ENCODE measurements at regions not wholly inside any gene's neighbourhood (a gene's known extent, or its start where the extent isn't known, plus 50 kb on each side); places are given as distances from the start of the nearest gene placed in this dataset.
"Not testable (repeated sequence)": the region's sequence is repeated elsewhere in the genome, so short reads cannot be mapped to it uniquely, and the experiment has no call there.

DNA sequence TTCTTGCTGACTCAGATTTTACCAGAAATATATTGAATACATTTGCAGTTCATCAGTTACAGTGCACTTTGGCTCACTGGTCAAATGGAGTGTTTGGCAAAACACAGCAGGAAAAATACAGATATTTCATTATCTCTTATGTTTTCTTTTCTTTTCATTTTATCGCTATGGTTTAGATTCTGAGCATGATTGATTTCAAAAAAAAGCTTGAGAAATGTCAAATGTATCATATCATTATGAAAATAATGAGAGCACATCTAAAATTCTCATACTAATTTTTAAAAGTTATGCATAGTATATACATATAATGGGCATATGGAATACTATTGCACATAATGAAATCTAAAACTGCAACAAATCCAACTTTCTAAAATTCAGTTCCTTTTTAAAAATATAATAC, 593.8 kb upstream of the PCDH7 start:
- DNase-seq (ENCODE audit: low read depth in 2 of 2) = no peak

DNA sequence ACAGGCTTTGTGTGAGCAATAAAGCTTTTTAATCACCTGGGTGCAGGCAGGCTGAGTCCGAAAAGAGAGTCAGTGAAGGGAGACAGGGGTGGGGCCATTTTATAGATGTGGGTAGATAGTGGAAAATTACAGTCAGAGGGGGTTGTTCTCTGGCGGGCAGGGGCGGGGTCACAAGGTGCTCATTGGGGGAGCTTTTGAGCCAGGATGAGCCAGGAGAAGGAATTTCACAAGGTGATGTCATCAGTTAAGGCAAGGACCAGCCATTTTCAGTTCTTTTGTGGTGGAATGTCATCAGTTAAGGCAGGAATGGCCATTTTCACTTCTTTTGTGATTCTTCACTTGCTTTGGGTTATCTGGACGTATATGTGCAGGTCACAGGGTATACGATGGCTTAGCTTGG, 571.3 kb upstream of the PCDH7 start:
- not testable (repeated sequence) for DNase-seq (ENCODE audit: low read depth in 2 of 2)

DNA sequence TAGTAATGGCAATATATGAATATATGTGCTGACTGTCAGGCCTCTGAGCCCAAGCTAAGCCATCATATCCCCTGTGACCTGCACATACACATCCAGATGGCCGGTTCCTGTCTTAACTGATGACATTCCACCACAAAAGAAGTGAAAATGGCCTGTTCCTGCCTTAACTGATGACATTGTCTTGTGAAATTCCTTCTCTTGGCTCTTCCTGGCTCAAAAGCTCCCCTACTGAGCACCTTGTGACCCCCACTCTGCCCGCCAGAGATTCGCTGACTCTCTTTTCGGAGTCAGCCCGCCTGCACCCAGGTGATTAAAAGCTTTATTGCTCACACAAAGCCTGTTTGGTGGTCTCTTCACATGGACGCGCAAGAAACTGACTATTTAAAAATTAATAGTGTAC, 570.6 kb upstream of the PCDH7 start:
- DNase-seq (ENCODE audit: low read depth in 2 of 2) = not testable (repeated sequence)

DNA sequence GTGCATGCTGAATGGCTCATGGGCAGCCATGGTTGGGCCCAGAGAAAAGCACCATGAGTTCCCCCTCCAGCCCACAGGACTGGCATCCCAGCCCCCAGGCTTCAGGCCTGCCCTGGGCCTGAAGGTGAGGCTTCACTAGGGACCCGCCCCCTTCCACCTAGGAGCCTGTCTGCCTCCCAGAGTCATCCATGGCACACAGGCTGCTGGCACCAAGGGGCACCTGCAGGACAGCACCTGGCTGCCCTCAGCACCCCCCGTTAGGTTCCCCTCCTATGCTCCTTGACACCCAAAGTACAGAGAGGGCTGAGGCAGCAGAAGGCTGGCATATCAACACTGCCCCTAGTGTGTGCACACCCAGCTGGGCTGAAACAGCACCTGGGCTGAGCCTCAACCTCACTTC, 566.7 kb upstream of the PCDH7 start:
- no peak for DNase-seq (ENCODE audit: low read depth in 2 of 2)

DNA sequence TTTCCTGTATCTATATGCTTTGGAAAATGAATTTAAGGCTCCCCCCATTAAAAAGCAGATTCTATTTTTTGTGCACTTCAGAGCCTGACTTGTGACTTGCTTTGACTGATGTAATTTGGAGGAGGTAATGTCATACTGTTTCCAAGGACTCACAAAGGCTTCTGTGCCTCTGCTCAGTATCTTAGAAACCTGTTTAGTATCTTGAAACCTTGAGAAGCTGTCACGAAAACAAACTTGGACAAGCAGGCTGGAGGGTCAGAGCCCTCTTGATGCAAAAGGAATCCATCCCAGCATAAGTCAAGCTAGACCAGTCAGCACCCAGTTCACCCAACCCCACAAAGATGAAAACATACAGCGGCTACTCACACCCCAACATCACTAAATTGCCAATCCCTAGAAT, 560.0 kb upstream of the PCDH7 start:
- no peak for DNase-seq (ENCODE audit: low read depth in 2 of 2)

DNA sequence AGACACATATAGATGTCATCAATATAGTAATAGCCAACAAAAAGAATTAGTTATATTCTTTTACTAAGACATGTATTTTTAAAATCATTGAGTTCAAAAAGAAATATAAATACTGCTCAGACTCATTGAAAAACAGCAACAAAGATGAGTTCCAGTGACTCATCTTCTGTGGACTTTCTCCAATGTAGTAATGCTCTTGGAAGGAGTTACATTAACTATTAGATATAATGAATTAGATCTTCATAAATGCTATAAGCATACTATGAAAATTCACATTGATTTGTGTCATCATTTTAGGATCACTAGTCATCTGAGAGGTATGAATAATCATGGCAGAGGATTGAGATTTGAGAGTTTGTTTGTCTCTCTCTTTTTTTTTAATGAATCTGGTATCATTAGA, 547.8 kb upstream of the PCDH7 start:
- DNase-seq (ENCODE audit: low read depth in 2 of 2) = no peak

DNA sequence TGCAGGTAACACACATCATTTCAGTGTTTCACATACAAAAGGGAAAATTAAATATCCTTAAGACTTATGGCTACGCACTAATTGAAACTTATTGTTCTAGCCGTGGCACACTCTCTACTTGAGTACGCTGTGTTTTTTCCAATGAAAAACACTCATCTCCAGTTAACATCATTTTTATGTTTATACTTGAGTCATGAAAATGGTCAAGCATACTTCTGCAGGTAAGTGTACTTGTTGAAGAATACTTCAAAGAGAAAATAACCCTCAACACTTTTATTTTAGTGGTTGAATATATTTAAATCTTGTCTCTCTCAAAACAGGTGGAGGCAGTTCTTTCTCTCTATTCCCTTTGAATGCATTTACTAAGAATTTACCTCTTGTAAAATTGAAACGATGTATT, 538.7 kb upstream of the PCDH7 start:
- DNase-seq (ENCODE audit: low read depth in 2 of 2) = no peak

DNA sequence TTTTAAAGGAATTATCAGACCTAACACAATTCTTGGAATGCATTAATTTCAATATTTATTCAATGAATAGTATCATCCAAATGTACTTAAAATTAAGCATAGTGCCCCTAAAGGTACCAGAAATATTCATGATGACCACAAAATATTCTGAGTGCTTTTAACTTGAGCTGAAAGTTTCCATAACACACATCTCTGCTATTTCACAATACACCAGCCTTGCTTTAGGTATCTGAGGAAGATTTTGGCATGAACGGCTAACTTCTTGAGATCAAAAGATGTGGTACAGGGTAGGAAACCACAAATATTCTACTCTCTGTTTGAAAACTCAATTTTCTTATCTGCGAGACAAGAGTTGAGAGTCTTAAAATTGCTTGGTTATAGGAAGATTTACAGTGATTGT, 538.3 kb upstream of the PCDH7 start:
- DNase-seq (ENCODE audit: low read depth in 2 of 2) = no peak

DNA sequence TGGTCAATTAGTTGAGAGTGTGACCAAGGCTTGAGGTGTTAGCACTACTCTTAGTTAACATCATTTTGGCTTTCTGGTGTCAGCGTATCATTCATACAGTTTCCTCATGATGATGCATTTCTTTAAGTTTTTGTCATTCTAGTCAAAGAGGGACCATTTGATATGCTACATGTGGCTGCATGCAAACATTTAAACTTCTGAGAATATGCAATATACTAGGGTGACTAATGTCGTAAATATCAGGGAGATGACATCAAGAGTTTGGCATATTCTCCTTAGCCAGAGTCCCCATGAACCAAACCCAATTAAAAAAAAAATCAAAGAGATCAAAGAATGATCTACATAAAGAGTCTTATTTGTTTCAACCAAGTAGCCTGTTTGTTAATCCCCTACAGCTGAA, 537.4 kb upstream of the PCDH7 start:
- DNase-seq (ENCODE audit: low read depth in 2 of 2) = no peak

DNA sequence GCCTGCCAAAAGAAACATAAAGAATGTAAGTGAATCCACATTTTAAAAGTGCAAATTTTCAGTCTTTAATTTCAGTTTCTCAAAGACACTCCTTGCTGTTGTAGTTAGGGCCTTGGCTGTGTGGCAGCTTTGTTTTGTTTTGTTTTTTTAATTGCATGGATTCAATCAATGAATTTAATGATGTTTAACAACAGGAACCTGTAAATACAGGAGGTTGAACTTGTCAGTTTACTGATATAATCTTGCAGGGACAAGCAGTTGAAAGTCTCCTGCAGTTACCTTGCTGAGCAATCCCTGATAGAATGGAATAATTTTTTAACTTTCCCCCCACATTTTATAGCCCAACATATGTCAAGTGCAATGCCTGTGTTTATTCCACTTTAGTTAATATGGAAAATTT, 528.3 kb upstream of the PCDH7 start:
- no peak for DNase-seq (ENCODE audit: low read depth in 2 of 2)

DNA sequence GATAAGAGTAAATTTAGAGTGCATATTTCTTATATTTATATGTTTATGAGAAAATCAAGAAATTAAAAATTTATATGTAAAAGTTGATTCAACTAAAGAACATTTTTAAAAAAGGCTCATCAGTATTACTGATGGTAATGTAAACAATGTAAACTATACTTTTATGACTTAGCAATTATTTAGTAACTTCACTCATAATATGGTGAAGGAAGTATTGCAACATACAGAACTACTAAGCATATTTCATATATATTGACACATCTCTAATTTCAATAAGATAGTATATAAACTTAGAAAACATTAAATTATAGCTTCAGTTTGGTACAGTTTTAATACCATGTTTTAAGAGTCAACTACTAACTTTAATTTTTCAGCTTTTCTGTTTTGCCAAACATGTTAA, 512.8 kb upstream of the PCDH7 start:
- no peak for DNase-seq (ENCODE audit: low read depth in 2 of 2)

DNA sequence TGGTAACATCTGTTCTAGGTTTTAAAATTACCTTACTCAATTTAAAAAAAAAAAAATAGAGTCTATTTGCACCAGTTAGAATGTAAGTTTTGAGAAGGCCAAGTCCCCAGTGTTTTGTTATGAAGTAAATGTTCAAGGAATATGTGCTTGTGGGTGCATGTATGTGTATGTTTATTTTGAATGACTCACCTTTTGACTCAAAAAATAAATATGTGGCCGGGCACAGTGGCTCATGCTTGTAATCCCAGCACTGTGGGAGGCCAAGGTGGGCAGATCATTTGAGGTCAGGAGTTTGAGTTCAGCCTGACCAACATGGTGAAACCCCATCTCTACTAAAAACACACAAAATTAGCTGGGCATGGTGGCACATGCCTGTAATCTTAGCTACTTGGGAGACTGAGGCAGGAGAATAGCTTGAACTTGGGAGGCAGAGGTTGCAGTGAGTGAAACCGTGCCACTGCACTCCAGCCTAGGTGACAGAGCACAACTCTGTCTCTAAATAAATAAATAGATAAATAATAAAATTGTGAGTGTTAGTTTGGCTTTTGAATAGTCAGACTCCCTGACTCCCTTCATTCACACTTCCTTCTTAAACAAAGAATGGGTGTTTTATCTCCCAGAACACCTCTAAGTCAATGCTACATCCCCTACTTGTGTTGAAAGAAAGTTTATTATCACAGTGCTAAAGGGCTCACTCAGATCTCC, 511.3 kb upstream of the PCDH7 start:
- DNase-seq (ENCODE audit: low read depth in 2 of 2) = no peak

DNA sequence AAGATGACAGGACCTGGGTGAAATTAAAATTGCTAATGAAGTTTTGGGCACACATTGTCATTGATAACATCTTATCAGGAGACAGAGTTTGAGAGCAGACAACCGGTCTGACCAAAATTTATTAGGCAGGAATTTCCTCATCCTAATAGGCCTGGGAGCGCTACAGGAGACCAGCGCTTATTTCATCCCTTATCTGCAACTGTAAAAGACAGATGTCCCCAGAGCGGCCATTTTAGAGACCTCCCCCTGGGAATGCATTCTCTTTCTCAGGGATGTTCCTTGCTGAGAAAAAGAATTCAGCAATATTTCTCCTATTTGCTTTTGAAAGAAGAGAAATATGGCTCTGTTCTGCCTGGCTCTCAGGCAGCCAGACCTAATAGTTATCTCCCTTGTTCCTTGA, 504.2 kb upstream of the PCDH7 start:
- DNase-seq (ENCODE audit: low read depth in 2 of 2) = not testable (repeated sequence)

DNA sequence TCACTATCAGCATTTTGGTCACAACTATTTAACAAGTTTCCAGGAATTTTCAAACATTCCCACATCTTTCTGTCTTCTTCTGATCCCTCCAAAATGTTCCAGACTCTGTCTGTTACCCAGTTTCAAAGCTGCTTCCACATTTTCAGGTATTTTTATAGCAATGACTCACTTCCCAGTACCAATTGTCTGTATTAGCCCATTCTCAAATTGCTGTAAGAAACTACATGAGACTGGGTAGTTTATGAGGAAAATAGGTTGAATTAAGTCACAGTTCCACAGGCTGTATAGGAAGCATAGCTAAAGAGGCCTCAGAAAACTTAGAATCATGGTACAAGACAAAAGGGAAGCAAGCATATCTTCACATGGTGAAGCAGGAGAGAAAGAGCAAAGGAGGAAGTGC, 475.0 kb upstream of the PCDH7 start:
- DNase-seq (ENCODE audit: low read depth in 2 of 2) = no peak

DNA sequence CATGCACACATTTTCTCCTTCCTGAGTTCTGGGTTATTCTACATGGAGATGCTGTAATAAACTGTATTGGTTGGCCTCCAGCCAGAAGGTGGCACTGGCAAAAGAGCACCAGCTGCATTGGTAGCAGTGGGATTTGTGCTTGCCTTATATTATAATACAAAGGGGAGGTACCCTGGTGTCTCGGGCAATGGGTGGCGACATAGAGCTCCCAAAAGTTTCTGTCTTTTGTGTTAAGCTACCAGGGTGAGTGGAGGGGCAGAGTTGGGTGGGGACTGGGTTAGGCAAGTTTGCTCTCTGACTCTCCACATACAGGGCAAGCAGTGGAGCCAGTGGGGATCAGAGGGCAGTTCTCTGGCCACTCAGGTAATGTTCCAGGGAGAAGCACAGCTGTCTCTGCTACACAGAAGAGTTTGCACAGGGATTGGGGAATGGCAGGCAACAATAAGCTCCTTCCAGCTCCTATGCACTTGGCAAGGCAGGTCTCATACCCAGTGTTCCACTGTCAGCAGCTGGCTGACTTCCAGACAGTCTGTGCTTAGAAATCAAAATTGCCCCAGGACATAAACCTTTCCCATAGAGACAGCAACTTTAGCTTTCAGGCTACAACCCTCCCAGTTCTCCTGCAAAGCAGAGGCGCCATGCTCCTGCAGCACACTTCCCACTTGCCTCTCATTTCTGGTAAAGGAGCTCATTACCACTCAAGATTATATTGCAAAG, 463.9 kb upstream of the PCDH7 start:
- DNase-seq (ENCODE audit: low read depth in 2 of 2) = no peak

DNA sequence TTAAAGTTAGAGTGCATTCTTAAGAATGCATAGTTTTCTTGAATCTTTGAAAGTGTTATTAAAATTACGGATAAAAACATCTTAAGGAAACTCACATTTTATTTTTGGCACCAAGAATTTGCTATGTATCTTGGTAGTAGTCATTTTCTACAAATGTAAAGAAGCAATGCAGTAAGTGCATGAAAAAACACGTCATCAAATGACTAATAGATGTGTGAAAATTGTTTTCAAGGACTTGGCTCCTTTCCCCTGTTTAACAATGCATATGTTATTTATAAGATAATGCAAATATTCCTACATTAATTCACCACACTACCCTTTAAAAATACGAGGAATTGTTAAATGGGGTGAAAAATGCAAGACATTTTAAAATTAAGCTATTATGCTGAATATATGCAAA, 461.2 kb upstream of the PCDH7 start:
- DNase-seq (ENCODE audit: low read depth in 2 of 2) = no peak

DNA sequence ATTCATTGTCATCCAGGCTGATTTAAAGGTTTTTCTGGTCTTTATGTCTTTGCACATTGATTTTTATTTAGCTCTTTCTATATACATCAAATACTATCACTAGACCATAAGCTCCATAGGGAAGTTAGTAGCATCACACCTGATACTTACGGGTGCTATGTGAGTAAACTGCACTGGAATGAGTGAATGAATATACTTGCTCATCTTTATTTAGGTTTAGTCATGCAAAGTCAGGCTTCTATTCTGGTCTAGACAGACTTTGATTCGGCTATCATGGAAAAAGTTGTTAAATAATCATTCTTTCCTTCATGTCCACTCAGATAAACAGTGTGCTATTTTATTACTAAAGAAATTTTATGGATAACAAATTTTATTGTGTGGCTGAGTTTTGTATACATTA, 457.8 kb upstream of the PCDH7 start:
- no peak for DNase-seq (ENCODE audit: low read depth in 2 of 2)

DNA sequence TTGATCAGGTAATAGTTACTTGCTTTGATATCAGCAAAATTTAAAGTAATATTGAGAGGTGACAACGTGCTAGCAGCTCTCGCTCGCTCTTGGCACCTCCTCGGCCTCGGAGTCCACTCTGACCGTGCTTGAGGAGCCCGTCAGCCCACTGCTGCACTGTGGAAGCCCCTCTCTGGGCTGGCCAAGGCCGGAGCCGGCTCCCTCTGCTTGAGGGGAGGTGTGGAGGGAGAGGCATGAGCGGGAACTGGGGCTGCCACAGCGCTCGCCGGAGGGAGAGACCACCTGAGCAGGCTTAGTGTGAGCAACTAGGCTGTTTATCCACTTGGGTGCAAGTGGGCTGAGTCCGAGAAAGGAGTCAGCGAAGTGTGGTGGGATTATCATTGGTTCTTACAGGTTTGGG, 455.7 kb upstream of the PCDH7 start:
- DNase-seq (ENCODE audit: low read depth in 2 of 2) = no peak

DNA sequence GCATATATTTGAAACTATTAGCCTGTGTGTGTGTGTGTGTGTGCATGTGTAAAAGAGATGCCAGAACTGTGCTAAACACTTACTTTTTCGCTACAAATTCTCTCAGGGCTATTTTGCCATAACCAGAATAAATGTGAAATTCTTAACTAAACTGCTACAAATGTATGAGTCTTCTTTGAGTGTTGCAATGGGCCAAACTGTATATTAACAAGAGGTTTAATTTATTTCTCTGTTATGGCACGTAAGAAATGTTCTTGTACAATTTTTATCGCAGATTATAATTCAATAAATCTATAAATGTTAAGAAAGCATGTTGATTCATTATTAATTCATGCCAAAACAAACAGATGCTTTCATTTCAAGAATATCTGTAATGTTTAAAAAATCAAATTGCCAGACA, 454.5 kb upstream of the PCDH7 start:
- no peak for DNase-seq (ENCODE audit: low read depth in 2 of 2)

DNA sequence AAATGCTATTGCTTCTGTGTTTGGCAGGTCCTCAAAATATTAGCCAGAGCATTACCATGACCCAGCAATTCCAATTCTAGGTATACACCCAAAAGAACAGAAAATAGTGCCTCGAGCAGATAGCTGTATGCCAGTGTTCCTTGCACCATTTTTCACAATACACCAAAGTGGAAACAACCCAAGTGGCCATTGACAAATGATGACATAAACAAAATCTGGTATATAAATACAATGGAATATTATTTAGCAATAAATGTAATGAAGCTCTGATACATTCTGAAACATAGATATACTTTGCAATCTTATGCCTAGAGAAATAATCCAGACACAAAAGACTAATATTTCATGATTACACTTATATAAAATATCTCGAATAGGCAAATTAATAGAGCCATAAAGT, 451.8 kb upstream of the PCDH7 start:
- DNase-seq (ENCODE audit: low read depth in 2 of 2) = no peak

DNA sequence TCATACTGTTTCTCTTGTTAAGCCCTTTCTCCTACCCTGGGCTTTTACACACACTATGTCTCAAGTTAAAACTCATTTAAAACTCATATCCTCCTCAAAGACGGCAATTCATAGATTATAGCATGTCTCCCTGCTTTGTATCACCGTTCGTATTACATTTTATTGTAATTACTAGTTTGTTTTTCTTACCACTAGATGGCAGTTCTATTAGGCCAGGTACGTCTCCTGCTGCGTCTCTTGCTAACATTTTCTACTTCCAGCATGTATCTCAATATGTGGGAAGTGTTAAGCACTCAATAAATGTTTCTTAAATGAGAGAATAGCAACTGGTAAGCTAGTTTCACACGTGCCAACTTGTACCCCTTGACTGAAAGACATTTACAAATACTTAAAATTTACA, 450.3 kb upstream of the PCDH7 start:
- no peak for DNase-seq (ENCODE audit: low read depth in 2 of 2)

DNA sequence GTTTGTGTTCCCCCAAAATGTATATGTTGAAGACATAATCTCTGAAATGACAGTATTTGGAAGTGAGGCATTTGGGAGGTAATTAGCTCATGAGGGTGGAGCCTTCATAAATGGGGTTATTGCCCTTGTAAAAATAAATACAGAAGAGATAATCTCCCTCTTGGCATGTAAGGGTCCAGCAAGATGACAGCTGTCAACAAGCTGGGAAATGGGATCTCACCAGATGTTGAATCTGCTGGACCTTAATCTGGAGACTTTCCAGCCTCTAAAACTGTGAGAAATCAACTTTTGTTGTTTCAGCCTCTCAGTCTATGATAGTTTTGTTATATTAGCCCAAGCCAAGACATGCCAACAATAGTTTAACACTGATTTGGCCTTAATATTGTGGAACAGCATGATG, 438.2 kb upstream of the PCDH7 start:
- no peak for DNase-seq (ENCODE audit: low read depth in 2 of 2)

DNA sequence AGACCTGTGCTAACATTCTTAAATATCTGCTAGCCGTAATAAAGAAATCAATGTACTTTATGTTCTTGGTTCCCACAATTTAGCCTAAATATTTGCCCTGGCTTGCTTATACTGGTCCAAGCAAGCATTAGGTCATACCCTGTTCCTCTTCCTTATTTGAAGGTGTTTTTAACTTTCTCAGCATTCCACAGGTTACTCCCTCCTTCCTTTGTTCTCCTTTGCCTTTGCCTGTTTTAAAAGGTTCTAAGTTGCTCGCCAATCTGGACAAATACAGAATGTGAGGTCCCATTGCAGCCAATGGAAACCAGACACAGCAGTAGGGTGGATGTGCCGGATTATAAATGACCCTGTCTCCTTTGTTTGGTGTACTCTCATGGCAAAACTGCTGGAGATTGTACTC, 436.8 kb upstream of the PCDH7 start:
- DNase-seq (ENCODE audit: low read depth in 2 of 2) = no peak

DNA sequence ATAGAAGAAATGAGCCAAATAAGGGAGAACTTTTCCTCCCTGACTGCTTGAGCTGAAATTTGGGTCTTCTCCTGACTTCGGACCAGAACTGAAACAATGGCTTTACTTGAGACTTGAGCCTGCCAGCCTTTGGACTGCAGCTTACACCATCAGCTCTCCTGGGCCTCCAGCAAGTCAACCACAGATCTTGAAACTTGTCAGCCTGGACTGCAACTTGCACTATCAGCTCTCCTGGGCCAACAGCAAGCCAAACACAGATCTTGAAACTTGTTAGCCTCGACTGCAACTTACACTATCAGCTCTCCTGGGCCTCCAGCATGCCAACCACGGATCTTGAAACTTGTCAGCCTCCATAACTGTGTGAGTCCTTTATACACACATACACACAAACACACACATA, 425.9 kb upstream of the PCDH7 start:
- no peak for DNase-seq (ENCODE audit: low read depth in 2 of 2)

All from dermis microvascular lymphatic vessel endothelial cell (primary cell).